SH-SY5Y (cell line): ENCODE measurements at regions not wholly inside any gene's neighbourhood (a gene's known extent, or its start where the extent isn't known, plus 50 kb on each side); places are given as distances from the start of the nearest gene placed in this dataset.

Experiments used
- GATA2 ChIP-seq: IDR thresholded peaks from 2 replicates; pipeline ENCODE4 v1.6.1; 2011; ENCODE audit warnings: mild to moderate bottlenecking, low read depth, low read length
- GATA3 ChIP-seq: IDR thresholded peaks from 2 replicates; pipeline ENCODE4 v1.6.1; 2011; ENCODE audit warnings: low read depth, mild to moderate bottlenecking, low read length, moderate library complexity

GRCh38 chr5:36492984-36493654 lies 113.3 kb upstream of the SLC1A3 start:
- TF ChIP-seq GATA3 = no peak
- TF ChIP-seq GATA2 = no peak
